H9 (cell line): ENCODE measurements at regions not wholly inside any gene's neighbourhood (a gene's known extent, or its start where the extent isn't known, plus 50 kb on each side); places are given as distances from the start of the nearest gene placed in this dataset.

ENCODE experiments used
- DNase-seq: peaks from one replicate; pipeline ENCODE4 v3.0.0-alpha.2; 2017
- H2AFZ ChIP-seq: one replicate; pipeline ENCODE4 v1.6.1; 2013; ENCODE audit warnings: mild to moderate bottlenecking, low read length, control low read depth, moderate library complexity
- H2AK5ac ChIP-seq: 2 replicates; pipeline ENCODE4 v1.6.1; 2013; ENCODE audit warnings: low read length, control low read depth, mixed read lengths; ENCODE audit not compliant: insufficient read length
- H2BK120ac ChIP-seq: one replicate; pipeline ENCODE4 v1.6.1; 2013; ENCODE audit warnings: low read depth, mild to moderate bottlenecking, low read length, control low read depth, inconsistent platforms; ENCODE audit not compliant: poor library complexity, severe bottlenecking
- H2BK12ac ChIP-seq: 2 replicates; pipeline ENCODE4 v1.6.1; 2013; ENCODE audit warnings: low read length, control low read depth, mixed read lengths, low read depth; ENCODE audit not compliant: insufficient read length
- H2BK15ac ChIP-seq: 2 replicates; pipeline ENCODE4 v1.6.1; 2013; ENCODE audit warnings: low read depth, low read length, control low read depth
- H2BK20ac ChIP-seq: one replicate; pipeline ENCODE4 v1.6.1; 2013; ENCODE audit warnings: low read depth, mild to moderate bottlenecking, low read length, control low read depth, inconsistent platforms; ENCODE audit not compliant: poor library complexity, severe bottlenecking
- H2BK5ac ChIP-seq: 2 replicates; pipeline ENCODE4 v1.6.1; 2013; ENCODE audit warnings: low read length, control low read depth, mixed read lengths; ENCODE audit not compliant: insufficient read length
- H3K14ac ChIP-seq: 2 replicates; pipeline ENCODE4 v1.6.1; 2013; ENCODE audit warnings: low read length, control low read depth; ENCODE audit not compliant: insufficient read depth
- H3K18ac ChIP-seq: 2 replicates; pipeline ENCODE4 v1.6.1; 2013; ENCODE audit warnings: low read depth, mild to moderate bottlenecking, mixed read lengths, low read length, control low read depth; ENCODE audit not compliant: insufficient read length
- H3K23ac ChIP-seq: 2 replicates; pipeline ENCODE4 v1.6.1; 2013; ENCODE audit warnings: low read length, control low read depth, mixed read lengths, low read depth; ENCODE audit not compliant: insufficient read length
- H3K23me2 ChIP-seq: 2 replicates; pipeline ENCODE4 v1.6.1; 2013; ENCODE audit warnings: low read depth, mild to moderate bottlenecking, mixed read lengths, low read length, control low read depth; ENCODE audit not compliant: insufficient read length, poor library complexity, severe bottlenecking
- H3K27ac ChIP-seq: 2 replicates; pipeline ENCODE4 v1.5.1; 2013; ENCODE audit warnings: low read length, control low read depth, mixed read lengths, low read depth; ENCODE audit not compliant: insufficient read length
- H3K27me3 ChIP-seq: 2 replicates; pipeline ENCODE4 v1.6.1; 2013; ENCODE audit warnings: low read length, control low read depth, inconsistent platforms; ENCODE audit not compliant: insufficient read depth
- H3K4ac ChIP-seq: 2 replicates; pipeline ENCODE4 v1.6.1; 2013; ENCODE audit warnings: low read depth, mild to moderate bottlenecking, control low read depth, inconsistent platforms, low read length, moderate library complexity
- H3K4me1 ChIP-seq: 2 replicates; pipeline ENCODE4 v1.6.1; 2013; ENCODE audit warnings: low read length, control low read depth, inconsistent platforms; ENCODE audit not compliant: insufficient read depth
- H3K4me2 ChIP-seq: 2 replicates; pipeline ENCODE4 v1.6.1; 2013; ENCODE audit warnings: low read length, control low read depth, mixed read lengths; ENCODE audit not compliant: insufficient read length, insufficient read depth
- H3K56ac ChIP-seq: 2 replicates; pipeline ENCODE4 v1.6.1; 2013; ENCODE audit warnings: low read depth, mild to moderate bottlenecking, mixed read lengths, low read length, control low read depth; ENCODE audit not compliant: insufficient read length
- H3K79me1 ChIP-seq: 2 replicates; pipeline ENCODE4 v1.6.1; 2013; ENCODE audit warnings: low read depth, mild to moderate bottlenecking, moderate library complexity, low read length, control low read depth, inconsistent platforms; ENCODE audit not compliant: insufficient read depth, poor library complexity, severe bottlenecking
- H3K79me2 ChIP-seq: 2 replicates; pipeline ENCODE4 v1.6.1; 2013; ENCODE audit warnings: low read length, control low read depth, inconsistent platforms; ENCODE audit not compliant: insufficient read depth
- H3K9ac ChIP-seq: 2 replicates; pipeline ENCODE4 v1.6.1; 2013; ENCODE audit warnings: low read length, control low read depth, mixed read lengths; ENCODE audit not compliant: insufficient read length; ENCODE audit errors: extremely low read depth
- H3K9me3 ChIP-seq: one replicate; pipeline ENCODE4 v1.6.1; 2013; ENCODE audit warnings: low read depth, low read length, inconsistent platforms; ENCODE audit not compliant: control insufficient read depth
- H3T11ph ChIP-seq: one replicate; pipeline ENCODE4 v1.6.1; 2013; ENCODE audit warnings: mild to moderate bottlenecking, low read length, control low read depth, inconsistent platforms
- H4K20me1 ChIP-seq: one replicate; pipeline ENCODE4 v1.6.1; 2013; ENCODE audit not compliant: control insufficient read depth, insufficient read length, insufficient read depth
- H4K5ac ChIP-seq: 2 replicates; pipeline ENCODE4 v1.6.1; 2013; ENCODE audit warnings: low read depth, mild to moderate bottlenecking, mixed read lengths, low read length, control low read depth; ENCODE audit not compliant: insufficient read length
- H4K8ac ChIP-seq: replicated peaks from 2 replicates; pipeline ENCODE4 v1.6.1; 2013; ENCODE audit warnings: low read length, control low read depth, mixed read lengths, low read depth; ENCODE audit not compliant: insufficient read length
- H4K91ac ChIP-seq: 2 replicates; pipeline ENCODE4 v1.6.1; 2013; ENCODE audit warnings: low read depth, mild to moderate bottlenecking, moderate library complexity, mixed read lengths, low read length, control low read depth; ENCODE audit not compliant: insufficient read length
- H3K27ac Mint-ChIP-seq, 3 experiments: 2 replicates in 2 of 3; 3 replicates in 1 of 3; pipeline ENCODE4 v1.8.0; 2020 to 2021; ENCODE audit warnings: mixed read lengths in 3 of 3, mild to moderate bottlenecking in 1 of 3, moderate library complexity in 1 of 3
- H3K27me3 Mint-ChIP-seq: 2 replicates; pipeline ENCODE4 v1.8.0; 2021; ENCODE audit warnings: low read depth, mild to moderate bottlenecking, moderate library complexity, mixed read lengths
- H3K36me3 Mint-ChIP-seq, 3 experiments: 2 replicates in 2 of 3; 3 replicates in 1 of 3; pipeline ENCODE4 v1.8.0; 2020 to 2021; ENCODE audit warnings: low read depth in 3 of 3, mixed read lengths in 3 of 3; ENCODE audit not compliant: insufficient read depth in 1 of 3
- H3K4me1 Mint-ChIP-seq, 2 experiments: 2 replicates each; pipeline ENCODE4 v1.8.0; 2020; ENCODE audit warnings: mixed read lengths in 2 of 2
- H3K4me3 Mint-ChIP-seq, 2 experiments: 2 replicates in 1 of 2; 3 replicates in 1 of 2; pipeline ENCODE4 v1.8.0; 2020 to 2021; ENCODE audit warnings: mild to moderate bottlenecking in 2 of 2, mixed read lengths in 2 of 2, moderate library complexity in 1 of 2
- H3K9me3 Mint-ChIP-seq, 2 experiments: 2 replicates in 1 of 2; 3 replicates in 1 of 2; pipeline ENCODE4 v1.8.0; 2020; ENCODE audit warnings: mild to moderate bottlenecking in 2 of 2, mixed read lengths in 2 of 2, moderate library complexity in 1 of 2
- CTCF ChIP-seq: fragments of 200-600 bp; sonication (generic); conservative IDR thresholded peaks from 3 replicates; pipeline ENCODE4 v1.8.0; 2021; ENCODE audit warnings: antibody characterized with exemption, mild to moderate bottlenecking
- WGBS: extraction: QIAGEN DNeasy Blood & Tissue Kit; methylation state at CpG from one replicate; pipeline ENCODE4 v1.1.7; 2013; ENCODE audit warnings: missing lambda C conversion rate, low lambda C conversion rate, mixed read lengths; ENCODE audit not compliant: insufficient read length; ENCODE audit errors: extremely low coverage; 5-methylcytosine and 5-hydroxymethylcytosine counted together

- Histone ChIP-seq H2AFZ (no peak overlapping the region), H3K4ac (no peak overlapping the region), H2BK5ac (no peak overlapping the region), H2BK15ac (no peak overlapping the region), H3K23me2 (no peaks in the 10 kb centered on the region), H2BK12ac (no peak overlapping the region), H3K9me3 (no peaks in the 10 kb centered on the region), H3K18ac (no peak overlapping the region), H4K20me1 (no peaks in the 10 kb centered on the region), H2AK5ac (no peak overlapping the region), H3K27me3 (no peaks in the 10 kb centered on the region), H3K79me2 (no peaks in the 10 kb centered on the region), H4K8ac (no peak overlapping the region), H3K14ac (no peak overlapping the region), H3K27ac (no peak overlapping the region), H4K5ac (no peak overlapping the region), H3K4me1 (no peaks in the 10 kb centered on the region), H3K56ac (no peak overlapping the region), H3K23ac (no peak overlapping the region), H3K4me2 (no peak overlapping the region), H2BK20ac (no peak overlapping the region), H2BK120ac (no peak overlapping the region), H3K79me1 (no peaks in the 10 kb centered on the region), H3K9ac (no peak overlapping the region), H3T11ph (no peak overlapping the region), H4K91ac (no peak overlapping the region)
- DNase-seq: no peak
- no peak for TF ChIP-seq CTCF
- Mint-ChIP-seq H3K9me3 (peaks cover 14 to 16% of the 10 kb centered on the region in 2 experiments), H3K27me3 (no peaks in the 10 kb centered on the region), H3K4me1 (no peaks in the 10 kb centered on the region), H3K27ac (no peak overlapping the region; a peak in 1 of 7 replicates), H3K4me3 (no peak overlapping the region), H3K36me3 (peaks cover 8 to 17% (median 9%) of the 10 kb centered on the region in 3 experiments)
- WGBS: no CpG with 5 or more reads among the region's 2 CpGs
Measured at GRCh38 chr6:140124498-140124897, 750.0 kb upstream of the CITED2 start.
